Liver (tissue), 3 donors: ENCODE measurements at regions not wholly inside any gene's neighbourhood (a gene's known extent, or its start where the extent isn't known, plus 50 kb on each side); places are given as distances from the start of the nearest gene placed in this dataset.

Experiments used
- EGR1 ChIP-seq, 2 donors: IDR thresholded peaks; 2 replicates each; pipeline ENCODE4 v1.6.1; 2016 to 2018; ENCODE audit warnings: antibody characterized with exemption in 2 of 2, low read depth in 2 of 2
- GABPA ChIP-seq, 2 donors: IDR thresholded peaks in 1 of 2; conservative IDR thresholded peaks in 1 of 2; 2 replicates each; pipeline ENCODE4 v1.6.1; 2016; ENCODE audit warnings: antibody characterized with exemption in 2 of 2, mild to moderate bottlenecking in 1 of 2, moderate library complexity in 1 of 2
- RAD21 ChIP-seq, 2 donors: IDR thresholded peaks; 2 replicates each; pipeline ENCODE4 v1.6.1; 2016; ENCODE audit warnings: antibody characterized with exemption in 2 of 2, mild to moderate bottlenecking in 2 of 2
- SP1 ChIP-seq: IDR thresholded peaks from 2 replicates; pipeline ENCODE4 v1.6.1; 2018; ENCODE audit warnings: antibody characterized with exemption, mild to moderate bottlenecking
- TAF1 ChIP-seq: conservative IDR thresholded peaks from 2 replicates; pipeline ENCODE4 v1.6.1; 2016; ENCODE audit warnings: antibody characterized with exemption, mild to moderate bottlenecking
- TF ChIP-seq, protein P1 (sequence below): fragments of 150-350 bp; IDR thresholded peaks from 2 replicates; pipeline ENCODE4 v1.5.1; 2017; ENCODE audit warnings: improper control_type of control experiment, low read depth, low read length; ENCODE audit not compliant: missing input control
- TF ChIP-seq, protein P2 (sequence below): IDR thresholded peaks from 2 replicates; pipeline ENCODE4 v1.6.1; 2016; ENCODE audit warnings: antibody characterized with exemption
- TF ChIP-seq, protein P3 (sequence below): IDR thresholded peaks from 2 replicates; pipeline ENCODE4 v1.6.1; 2016; ENCODE audit warnings: antibody characterized with exemption
- donor health status: healthy.
- donor health status: healthy.

DNA sequence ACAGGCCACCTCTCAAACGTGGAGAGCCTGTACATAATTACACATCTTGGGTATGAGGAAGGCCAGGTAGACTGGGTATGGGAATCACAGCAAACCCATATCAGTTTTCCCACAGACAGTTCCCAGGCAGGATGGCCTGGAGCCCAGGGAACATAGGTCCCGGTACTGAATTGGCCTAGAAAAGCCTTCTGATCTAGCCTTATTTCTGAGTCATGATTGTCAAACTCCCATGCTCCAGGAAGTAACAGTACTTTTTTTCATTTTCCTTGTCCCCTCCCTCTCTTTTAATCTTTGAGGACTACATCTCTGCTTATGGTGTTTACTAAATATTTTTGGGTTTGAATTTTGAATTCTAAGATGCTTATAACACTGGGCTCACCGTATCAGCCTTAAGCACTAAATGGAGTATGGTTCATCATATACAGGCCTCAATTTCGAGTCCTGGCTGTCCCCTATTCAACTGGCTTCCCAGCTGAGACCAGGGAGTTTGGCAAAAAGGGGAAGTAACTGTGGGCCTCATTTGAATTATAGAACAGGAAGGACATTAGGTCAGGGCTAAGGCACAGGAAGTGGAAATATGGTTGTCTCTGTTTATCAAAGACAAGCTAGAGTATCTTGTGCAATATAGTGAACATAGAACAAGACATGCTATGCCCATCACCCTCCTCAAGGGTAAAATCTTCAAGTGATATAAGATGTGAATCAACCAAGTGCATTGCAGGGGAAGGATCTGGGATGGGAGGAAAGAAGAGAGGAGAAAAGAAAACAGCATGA lies 494.6 kb downstream of the NTRK3 start:
- TF ChIP-seq, protein P1, sequence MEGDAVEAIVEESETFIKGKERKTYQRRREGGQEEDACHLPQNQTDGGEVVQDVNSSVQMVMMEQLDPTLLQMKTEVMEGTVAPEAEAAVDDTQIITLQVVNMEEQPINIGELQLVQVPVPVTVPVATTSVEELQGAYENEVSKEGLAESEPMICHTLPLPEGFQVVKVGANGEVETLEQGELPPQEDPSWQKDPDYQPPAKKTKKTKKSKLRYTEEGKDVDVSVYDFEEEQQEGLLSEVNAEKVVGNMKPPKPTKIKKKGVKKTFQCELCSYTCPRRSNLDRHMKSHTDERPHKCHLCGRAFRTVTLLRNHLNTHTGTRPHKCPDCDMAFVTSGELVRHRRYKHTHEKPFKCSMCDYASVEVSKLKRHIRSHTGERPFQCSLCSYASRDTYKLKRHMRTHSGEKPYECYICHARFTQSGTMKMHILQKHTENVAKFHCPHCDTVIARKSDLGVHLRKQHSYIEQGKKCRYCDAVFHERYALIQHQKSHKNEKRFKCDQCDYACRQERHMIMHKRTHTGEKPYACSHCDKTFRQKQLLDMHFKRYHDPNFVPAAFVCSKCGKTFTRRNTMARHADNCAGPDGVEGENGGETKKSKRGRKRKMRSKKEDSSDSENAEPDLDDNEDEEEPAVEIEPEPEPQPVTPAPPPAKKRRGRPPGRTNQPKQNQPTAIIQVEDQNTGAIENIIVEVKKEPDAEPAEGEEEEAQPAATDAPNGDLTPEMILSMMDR = peak; percentile 2
- TF ChIP-seq RAD21 (IDR thresholded peaks at IDR 0.05) (no peak), SP1 (no peak), GABPA (IDR thresholded peaks at IDR 0.05 in 1 of 2, conservative IDR thresholded peaks at IDR 0.05 in 1 of 2) (peak; percentile 18 to 34), TAF1 (no peak), EGR1 (IDR thresholded peaks at IDR 0.05; ENCODE audit: low read depth in 2 of 2) (no peak)
- TF ChIP-seq, protein P2, sequence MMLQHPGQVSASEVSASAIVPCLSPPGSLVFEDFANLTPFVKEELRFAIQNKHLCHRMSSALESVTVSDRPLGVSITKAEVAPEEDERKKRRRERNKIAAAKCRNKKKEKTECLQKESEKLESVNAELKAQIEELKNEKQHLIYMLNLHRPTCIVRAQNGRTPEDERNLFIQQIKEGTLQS = no peak
- TF ChIP-seq, protein P3, sequence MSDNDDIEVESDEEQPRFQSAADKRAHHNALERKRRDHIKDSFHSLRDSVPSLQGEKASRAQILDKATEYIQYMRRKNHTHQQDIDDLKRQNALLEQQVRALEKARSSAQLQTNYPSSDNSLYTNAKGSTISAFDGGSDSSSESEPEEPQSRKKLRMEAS = peak; percentile 54
